GM21515 (cell line): ENCODE measurements at regions not wholly inside any gene's neighbourhood (a gene's known extent, or its start where the extent isn't known, plus 50 kb on each side); places are given as distances from the start of the nearest gene placed in this dataset.
"Not testable (repeated sequence)": the region's sequence is repeated elsewhere in the genome, so short reads cannot be mapped to it uniquely, and the experiment has no call there.

Experiments used
- ATAC-seq: cut with Tn5 transposase; IDR thresholded peaks from one replicate; pipeline ENCODE4 v1.9.1; 2021; ENCODE audit not compliant: unreplicated experiment

DNA sequence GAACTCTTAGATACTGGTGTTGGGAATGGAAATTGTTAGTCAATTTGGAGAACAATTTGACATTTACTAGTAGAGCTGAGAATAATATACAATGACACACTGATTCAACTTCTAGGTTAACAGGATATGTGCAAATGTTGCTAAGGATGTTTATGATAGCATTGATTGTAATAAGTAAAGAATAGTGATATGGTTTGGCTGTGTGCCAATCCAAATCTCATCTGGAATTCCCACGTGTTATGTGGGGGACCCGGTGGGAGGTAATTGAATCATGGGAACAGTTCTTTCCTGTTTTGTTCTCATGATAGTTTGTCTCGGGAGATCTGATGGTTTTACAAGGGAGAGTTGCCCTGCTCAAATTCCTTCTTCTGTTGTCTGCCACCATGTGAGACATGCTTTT, 302.4 kb upstream of the TMPRSS15 start:
- no peak for ATAC-seq

DNA sequence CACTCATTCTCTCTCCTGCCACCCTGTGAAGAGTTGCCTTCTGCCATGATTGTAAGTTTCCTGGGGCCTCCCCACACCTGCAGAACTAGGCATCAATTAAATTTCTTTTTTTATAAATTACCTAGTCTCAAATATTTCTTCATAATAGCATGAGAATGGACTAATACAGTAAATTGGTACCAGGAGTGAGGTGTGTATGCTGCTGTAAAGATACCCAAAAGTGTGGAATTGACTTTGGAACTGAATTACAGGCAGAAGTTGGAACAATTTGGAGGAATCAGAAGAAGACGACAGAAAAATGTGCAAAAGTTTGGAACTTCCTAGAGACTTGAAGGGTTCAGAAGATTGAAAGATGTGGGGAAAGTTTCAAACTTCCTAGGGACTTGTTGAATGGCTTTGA, 308.1 kb upstream of the TMPRSS15 start:
- ATAC-seq: no peak

DNA sequence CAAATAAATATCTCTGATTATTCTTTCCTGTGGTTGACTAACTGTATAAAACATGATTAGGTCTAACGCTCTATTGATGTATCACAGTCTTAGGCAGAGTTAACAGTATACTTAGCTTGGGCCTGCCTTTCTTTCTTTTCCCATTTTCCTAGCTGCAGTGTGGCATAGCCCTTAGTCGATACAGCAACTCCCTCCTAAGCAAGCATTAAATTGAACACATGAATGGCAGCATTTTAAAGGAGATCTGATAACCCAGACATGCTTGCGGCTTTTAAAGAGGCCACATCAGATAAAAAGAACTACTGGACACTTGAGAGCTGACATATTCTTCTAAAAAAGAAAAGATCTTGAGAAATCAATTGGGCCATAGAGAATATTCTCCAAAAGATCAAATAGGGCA, 312.0 kb upstream of the TMPRSS15 start:
- ATAC-seq: no peak

DNA sequence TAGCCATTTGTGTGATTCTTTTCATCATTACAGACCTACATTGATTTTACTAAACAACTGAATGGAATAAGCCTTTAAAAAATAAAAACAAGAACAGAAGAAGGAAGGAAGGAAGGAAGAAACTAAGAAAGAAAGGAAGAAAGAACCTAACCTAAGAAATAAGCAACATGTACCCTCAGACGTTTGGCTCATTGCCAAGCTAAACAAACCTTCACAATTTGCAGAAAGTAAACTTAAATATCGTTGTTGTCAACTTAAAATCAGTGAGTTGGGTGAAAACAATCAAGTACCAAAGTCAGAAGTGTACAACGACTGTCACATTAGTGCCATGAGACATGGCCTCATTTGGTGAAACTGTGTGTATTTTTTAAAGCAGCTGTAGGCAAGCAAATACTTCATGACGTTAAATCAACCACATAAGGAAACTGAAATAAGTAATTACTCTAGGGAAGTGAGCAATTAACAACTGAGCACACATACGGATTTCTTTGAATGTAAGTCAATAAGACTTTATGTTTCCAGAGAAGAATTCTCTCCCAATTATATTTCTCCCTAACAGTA, 313.1 kb upstream of the TMPRSS15 start:
- no peak for ATAC-seq

DNA sequence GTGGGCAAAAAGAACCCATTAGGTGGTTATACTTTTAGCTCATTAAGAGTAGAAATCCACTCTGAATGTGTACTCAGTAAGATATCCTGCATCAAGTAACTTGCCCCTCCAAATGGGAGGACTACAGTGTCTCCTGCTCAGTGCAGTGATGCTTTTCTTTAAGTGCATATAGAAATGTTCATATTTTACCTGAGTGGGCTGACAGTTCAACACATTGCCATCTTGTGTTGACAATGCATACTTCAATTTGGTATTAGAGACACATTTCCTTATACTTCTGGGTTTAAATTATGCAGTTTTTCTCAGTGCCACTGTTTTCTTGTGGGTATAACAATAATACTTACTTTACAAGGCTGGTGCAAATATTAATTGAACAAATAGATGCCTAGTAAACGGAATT, 318.6 kb upstream of the TMPRSS15 start:
- ATAC-seq: no peak

DNA sequence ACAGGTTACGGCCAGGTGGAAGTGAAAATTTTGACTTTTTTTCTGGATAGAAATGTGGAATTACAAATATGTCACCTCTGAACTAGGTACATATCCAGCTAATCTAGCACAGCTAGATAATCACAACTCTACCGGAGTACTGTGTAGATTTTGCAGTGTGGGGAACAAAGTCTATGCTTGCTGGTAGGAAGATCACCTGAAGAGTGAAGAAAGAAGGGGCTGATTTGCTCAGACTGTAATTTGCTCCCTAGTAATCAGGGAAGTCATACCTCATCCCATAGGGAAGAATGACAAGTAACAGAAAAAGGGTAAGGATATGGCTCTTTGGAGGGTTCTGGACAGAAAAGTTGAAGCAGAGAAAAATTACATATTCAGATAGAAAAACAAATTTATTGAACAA, 319.6 kb upstream of the TMPRSS15 start:
- no peak for ATAC-seq

DNA sequence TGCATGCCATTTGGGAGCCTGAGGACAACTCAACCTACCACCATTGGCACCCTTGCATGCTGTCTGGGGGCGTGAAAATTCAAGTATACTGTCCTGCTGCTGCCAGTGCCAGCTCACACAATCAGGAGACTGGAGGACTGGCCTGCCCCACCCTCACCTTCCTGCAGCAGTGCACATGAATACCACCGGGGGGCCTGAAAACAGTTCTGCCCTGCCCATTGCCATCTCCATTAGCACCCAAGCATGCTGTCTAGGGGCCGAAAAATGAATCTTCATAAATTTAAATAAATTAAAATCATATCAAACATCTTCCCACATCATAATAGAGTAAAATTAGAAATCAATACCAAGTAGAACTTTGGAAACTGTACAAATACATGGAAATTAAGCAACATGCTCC, 322.1 kb upstream of the TMPRSS15 start:
- no peak for ATAC-seq

DNA sequence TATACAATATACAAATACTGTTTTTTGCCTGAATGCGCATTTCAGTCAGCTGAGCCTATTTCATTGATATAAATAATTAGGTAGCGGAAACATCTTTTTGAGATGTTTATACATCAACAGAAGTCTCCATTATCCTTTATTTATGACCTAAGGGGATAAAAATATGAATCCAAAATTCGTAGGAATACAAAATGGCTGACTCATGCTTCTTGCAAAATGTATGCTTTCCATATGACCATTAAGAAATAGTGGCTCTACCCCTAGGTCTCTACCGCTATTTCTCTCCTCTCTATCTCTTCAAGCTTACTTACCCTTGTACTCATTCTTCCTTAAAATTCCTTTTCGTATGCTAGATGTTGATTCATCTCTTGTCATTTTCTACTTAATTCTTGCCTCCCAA, 338.4 kb upstream of the TMPRSS15 start:
- no peak for ATAC-seq

DNA sequence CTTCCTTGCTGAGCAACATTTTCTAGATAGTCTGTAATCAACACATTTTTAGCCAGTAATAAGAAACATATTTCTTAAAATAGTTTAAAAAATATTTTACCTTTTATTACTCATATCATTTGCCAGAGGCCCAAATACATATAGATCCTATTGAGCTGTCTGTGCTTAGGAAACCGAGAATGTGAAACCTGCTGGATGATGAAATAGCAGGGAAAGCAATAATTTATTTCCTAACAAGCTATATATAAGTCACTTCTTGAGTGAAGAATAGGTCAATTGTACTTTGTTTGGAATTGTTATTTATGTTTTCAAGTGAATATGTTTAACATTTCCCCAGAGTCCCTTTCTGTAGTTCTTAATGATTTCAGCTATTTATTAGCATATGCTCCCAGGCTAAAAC, 339.9 kb upstream of the TMPRSS15 start:
- no peak for ATAC-seq

DNA sequence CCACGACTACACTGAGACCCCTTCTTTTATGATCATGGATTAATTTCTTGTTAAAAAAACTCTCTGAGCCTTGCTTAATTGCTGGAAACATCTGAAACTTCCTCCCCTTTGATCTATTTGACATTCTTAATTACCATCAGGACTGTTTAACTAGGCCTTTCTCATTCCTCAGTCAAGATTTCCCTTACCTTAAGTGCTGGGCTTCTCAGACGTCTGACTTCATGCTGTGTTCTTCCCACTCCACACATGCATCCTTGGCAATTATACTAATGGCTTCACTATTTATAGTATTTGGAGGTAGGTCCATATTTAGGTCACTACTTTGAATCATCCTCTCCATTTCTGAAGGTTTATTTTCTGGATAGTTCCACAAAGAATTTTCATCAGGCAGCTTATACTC, 341.3 kb upstream of the TMPRSS15 start:
- ATAC-seq: no peak

DNA sequence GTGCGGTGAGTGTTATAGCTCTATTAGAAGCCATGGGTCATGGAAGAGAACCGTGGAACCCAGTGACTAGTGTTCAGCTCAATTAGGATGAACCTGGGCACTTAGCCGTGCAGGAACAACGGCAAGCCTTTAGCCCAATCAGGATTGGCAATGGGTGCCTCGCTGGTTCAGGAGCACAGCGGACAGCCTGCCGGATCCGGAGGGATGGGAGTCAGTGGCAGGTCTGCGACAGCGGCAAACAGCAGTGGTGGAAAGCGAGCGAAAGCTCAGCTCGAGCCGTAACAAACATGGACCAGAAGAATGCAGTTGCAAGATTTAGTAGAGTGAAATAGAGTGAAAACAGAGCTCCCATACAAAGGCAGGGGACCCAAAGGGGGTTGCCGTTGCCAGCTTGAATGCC, 349.3 kb upstream of the TMPRSS15 start:
- not testable (repeated sequence) for ATAC-seq

DNA sequence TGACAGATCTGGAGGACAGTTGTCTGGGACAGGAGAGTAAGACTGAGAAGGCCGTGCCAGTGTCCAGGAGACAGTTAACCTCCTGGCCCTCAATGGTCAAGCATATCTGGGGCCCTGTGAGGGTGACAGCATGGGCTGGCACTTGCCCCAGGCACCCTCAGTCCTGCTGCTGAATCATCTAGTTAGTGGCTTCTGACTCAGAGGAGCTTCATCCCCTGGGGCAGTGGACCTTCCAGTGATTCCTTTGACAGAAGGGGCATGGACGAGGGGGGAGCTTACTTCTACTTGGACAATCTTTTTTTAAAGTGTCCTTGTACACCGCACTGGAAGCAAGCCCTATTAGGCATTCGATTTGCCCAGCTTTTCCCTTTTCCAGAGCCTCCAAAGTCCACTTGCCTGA, 352.7 kb upstream of the TMPRSS15 start:
- ATAC-seq: not testable (repeated sequence)

DNA sequence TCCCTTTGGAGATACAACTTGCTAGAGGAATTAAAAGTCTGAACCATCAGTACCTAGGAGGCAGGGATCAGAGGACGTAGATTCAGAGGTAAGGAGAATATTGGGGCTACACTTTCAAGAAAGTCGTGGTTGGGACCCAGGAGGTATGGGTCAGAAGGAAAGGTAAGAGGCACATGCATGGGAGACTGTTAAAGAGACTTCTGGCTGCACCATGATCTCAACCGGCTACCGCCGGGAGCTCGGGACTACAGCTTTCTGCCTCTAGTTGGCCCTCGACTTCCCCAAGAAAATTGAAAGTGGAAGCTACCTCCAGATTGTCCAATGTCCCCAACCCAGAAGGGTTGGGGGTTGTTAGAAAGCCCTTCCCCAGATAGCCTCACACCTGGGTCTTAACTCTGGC, 355.7 kb upstream of the TMPRSS15 start:
- ATAC-seq: no peak

DNA sequence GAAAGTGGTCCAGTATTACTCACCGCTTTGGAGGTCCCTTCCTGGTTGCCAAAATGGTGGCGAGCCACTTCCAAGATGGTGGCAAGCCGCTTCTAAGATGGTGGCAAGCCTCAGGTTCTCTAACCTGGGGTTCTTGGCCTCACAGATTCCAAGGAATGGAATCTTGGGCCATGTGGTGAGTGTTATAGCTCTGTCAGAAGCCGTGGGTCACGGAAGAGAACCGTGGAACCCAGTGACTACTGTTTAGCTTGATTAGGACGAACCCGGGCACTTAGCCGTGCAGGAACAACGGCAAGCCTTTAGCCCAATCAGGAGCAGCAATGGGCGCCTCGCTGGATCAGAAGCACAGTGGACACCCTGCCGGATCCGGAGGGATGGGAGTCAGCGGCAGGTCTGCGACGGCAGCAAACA, 356.2 kb upstream of the TMPRSS15 start:
- ATAC-seq: no peak

DNA sequence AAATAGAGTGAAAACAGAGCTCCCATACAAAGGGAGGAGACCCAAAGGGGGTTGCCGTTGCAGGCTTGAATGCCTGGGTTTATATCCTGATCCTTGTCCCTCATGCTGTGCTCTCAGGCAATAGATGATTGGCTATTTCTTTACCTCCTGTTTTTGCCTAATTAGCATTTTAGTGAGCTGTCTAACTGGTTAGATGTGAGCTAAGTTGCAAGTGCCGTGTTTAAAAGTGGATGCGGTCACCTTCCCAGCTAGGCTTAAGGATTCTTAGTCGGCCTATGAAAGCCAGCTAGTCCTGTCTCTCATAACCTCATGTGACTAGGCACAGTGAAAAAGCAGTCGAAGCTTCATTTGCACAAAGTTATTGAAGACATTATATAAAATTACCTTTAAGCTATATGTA, 356.7 kb upstream of the TMPRSS15 start:
- ATAC-seq: no peak

DNA sequence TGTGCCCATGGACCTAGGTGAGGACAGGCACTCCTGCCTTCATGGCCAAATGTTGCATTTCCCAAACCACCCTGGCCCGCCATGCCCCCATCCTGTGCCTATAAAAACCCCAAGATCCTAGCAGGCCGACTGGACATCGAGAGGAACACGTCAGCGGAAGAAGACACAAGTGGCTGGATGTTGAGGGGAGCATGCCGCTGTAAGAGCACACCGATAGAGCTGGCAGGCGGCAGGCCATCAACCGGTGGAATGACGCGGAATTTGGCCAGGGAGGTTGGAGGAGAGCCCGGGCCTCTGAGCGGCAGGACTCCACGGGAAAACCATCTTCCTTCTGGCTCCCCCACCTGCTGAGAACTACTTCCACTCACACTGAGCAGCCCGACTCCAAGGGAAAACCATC, 361.1 kb upstream of the TMPRSS15 start:
- ATAC-seq: no peak

DNA sequence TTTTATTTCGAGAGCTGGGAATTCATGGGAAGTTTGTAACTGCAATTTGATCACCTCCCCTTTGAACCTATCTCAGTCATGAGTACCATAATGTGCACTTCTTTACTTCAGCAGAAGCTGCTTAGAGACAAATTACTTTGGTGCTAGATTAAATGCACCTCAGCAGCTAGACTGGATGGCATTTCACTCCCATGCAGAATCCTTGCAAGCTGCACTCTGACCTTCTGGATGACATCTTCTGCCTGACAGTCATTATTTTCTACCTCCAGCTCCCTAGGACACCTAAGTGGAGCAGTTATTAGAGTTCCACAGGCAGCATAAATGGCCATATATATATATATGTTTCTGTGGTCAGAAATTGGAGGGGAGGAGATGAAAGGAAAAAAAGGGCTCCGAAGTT, 366.0 kb upstream of the TMPRSS15 start:
- no peak for ATAC-seq

DNA sequence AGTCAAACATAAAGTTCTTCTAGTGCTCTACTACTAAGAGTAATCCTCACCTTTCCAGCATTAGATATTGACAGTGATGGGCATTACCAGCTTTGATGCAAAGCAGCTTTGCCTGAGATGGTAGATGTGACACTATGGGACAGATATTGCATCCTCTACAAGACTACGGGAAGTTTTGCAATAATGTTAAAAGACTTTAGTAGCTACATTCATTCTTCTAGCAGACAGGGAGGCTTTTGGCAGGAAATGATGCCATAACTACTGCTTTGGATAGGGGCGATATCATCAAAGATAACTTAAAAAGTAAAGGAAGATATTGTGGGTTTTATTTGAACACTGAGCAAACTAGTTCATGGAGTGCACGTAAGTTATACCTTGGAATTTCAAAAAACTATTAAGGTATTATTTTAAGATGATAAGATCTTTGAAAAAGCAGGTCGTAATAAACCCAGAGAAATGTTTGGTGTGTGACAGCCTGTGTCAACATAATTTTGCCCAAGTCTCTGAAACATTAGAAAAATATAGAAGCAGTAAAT, 368.3 kb upstream of the TMPRSS15 start:
- ATAC-seq: no peak

DNA sequence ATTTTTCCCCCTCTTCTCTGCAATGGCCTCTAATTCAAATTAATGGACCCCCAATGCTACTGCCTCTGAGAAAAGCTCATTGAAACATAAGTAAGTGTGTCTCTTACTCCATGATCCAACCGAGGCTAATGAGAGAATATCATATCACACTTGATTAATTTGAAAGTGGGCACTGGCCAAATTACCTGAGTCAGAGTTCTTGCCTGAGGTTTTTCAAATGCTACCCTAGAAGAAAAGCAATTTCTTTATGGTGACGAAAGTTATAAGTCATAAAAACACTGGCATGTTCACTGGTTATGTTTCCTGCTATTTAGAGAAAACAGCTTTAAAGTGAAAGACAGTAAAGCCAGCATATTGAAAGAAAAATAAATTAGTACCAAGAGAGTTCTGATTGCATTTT, 368.8 kb upstream of the TMPRSS15 start:
- ATAC-seq: no peak

DNA sequence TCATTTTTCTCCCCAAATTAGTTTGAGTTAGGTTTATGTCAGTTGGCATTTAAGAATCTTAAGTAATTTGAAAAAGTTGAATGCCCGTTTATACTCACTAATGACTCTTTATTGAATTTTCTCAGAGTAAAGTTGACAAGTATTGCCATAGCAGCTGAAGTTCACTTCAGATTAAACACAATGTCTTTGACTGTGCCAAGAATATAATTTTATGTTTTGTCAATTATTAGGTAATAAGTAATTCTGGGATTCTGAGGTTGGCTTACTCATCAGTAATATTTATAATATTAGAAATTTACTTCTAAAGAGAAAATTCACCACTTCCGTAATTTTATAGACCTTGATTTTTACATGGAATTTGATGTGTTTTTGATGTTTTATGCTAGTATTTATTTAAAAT, 369.3 kb upstream of the TMPRSS15 start:
- ATAC-seq: no peak

DNA sequence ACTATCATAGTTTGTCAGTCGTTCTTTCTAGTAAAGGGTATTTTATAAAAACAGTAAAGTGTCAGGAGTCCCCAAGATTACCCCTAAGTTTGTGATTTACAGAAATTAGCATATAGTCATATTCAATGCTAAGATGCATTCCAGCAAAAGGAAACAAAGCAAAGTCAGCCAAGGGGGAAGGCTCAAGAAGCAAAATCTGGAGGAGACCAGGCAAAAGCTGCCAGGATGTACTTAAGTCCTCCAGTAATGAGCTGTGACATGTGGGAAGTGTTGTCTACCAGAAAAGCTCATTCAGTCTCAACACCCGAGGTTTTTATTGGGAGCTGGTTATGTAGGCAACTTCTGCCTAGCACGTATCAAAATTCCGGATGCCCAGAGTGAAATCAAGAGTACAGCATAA, 373.4 kb upstream of the TMPRSS15 start:
- no peak for ATAC-seq

DNA sequence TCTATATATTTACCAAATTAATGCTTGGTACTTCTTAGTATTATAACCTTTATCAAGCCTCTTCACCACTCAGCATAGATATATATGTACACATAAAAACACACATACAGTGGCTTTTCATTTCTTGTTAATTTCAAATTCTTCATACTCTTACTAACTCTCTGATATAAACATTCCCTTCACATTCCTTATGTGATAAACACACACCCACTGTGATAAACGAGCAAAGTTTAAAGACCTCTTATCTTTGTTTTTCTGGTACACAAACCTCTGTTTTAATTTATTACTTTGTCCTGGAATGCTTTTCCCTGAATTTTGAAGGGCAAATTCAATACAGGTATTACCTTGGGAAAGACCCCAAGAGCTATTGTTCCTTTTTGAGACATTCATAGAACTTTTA, 379.1 kb upstream of the TMPRSS15 start:
- no peak for ATAC-seq

DNA sequence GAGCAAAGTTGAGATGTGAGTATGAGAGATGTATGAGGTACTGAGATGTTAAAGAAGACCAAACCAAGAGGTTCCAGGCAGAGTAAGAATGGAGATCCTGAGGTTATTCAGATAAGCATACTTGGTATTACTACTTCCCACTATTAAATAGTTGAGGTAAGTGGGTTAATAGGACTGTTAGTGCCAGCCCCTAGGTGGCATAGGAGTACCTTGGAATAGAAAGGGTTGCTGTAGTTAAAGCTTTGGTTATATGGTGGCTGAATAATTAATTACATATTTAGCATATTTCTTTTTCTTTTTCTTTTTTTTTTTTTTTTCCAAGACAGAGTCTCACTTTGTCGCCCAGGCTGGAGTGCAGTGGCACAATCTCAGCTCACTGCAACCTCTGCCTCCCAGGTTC, 397.9 kb upstream of the TMPRSS15 start:
- no peak for ATAC-seq

DNA sequence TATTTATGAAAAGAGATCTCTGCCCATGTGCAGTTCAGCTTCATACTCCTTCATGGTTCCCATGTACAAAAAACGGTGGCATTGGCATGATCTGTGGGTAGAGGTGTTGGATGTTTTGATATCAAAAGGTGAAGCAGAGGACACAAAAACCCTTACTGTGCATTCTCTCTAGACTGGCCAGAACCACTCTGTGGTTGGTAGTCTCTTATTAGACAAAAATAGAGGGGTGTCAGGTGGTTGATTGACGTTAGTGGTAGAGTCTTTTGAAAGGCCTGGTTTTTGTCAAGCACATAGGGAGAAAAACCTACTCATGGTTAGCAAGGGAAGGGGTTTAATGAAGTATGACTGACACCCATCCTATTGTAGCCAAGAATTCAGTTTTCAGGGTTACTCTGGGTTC, 400.0 kb upstream of the TMPRSS15 start:
- no peak for ATAC-seq
